ENCODE measurements at regions not wholly inside any gene's neighbourhood (a gene's known extent, or its start where the extent isn't known, plus 50 kb on each side); places are given as distances from the start of the nearest gene placed in this dataset.
"Not testable (repeated sequence)": the region's sequence is repeated elsewhere in the genome, so short reads cannot be mapped to it uniquely, and the experiment has no call there.

GRCh38 chr10:31251118-31251517 lies 67.9 kb upstream of the ZEB1 start:
- H3K9me3 Mint-ChIP-seq (ENCODE audit: low read depth); DNase-seq; CTCF ChIA-PET; H3K36me3 Mint-ChIP-seq; H3K4me1 Mint-ChIP-seq; ATAC-seq; H3K27ac Mint-ChIP-seq; H3K4me3 Mint-ChIP-seq: not testable (repeated sequence)
- H3K27me3 Mint-ChIP-seq = peaks cover 36% of the 10 kb centered on the region

- Mint-ChIP-seq H3K27me3 (peaks cover 35% of the 10 kb centered on the region), H3K9me3 (ENCODE audit: low read depth) (no peaks in the 10 kb centered on the region), H3K27ac (no peak overlapping the region), H3K4me1 (no peaks in the 10 kb centered on the region), H3K4me3 (no peak overlapping the region), H3K36me3 (no peaks in the 10 kb centered on the region)
- DNase-seq = no peak
- ATAC-seq = no peak
- CTCF ChIA-PET = no interaction called here
Measured at GRCh38 chr10:31253237-31253636, 65.8 kb upstream of the ZEB1 start.

GRCh38 chr10:31261511-31262311 lies 57.3 kb upstream of the ZEB1 start:
- Mint-ChIP-seq H3K36me3 (no peaks in the 10 kb centered on the region), H3K4me1 (no peaks in the 10 kb centered on the region), H3K27me3 (peaks cover 9% of the 10 kb centered on the region), H3K27ac (no peak overlapping the region), H3K4me3 (no peak overlapping the region), H3K9me3 (ENCODE audit: low read depth) (no peaks in the 10 kb centered on the region)
- CTCF ChIA-PET = no interaction called here
- DNase-seq (no peak), ATAC-seq (no peak)

GRCh38 chr10:31262672-31263071 lies 56.3 kb upstream of the ZEB1 start:
- CTCF ChIA-PET = no interaction called here
- H3K27ac Mint-ChIP-seq = no peak overlapping the region
- peaks cover 8% of the 10 kb centered on the region for H3K27me3 Mint-ChIP-seq
- no peaks in the 10 kb centered on the region for H3K4me1 Mint-ChIP-seq
- H3K9me3 Mint-ChIP-seq (ENCODE audit: low read depth) = no peaks in the 10 kb centered on the region
- no peak for ATAC-seq
- no peak for DNase-seq
- no peaks in the 10 kb centered on the region for H3K36me3 Mint-ChIP-seq
- H3K4me3 Mint-ChIP-seq = no peak overlapping the region

GRCh38 chr10:31263903-31264302 lies 55.1 kb upstream of the ZEB1 start:
- Mint-ChIP-seq H3K9me3 (ENCODE audit: low read depth) (no peaks in the 10 kb centered on the region), H3K4me3 (no peak overlapping the region), H3K4me1 (no peaks in the 10 kb centered on the region), H3K36me3 (no peaks in the 10 kb centered on the region), H3K27ac (no peak overlapping the region), H3K27me3 (peaks cover 3% of the 10 kb centered on the region)
- CTCF ChIA-PET = no interaction called here
- no peak for ATAC-seq
- DNase-seq = no peak

GRCh38 chr10:31268444-31269303 lies 50.3 kb upstream of the ZEB1 start:
- Mint-ChIP-seq H3K27me3 (no peaks in the 10 kb centered on the region), H3K4me1 (no peaks in the 10 kb centered on the region), H3K36me3 (no peaks in the 10 kb centered on the region), H3K27ac (no peak overlapping the region), H3K4me3 (no peak overlapping the region), H3K9me3 (ENCODE audit: low read depth) (peaks cover 6% of the 10 kb centered on the region)
- CTCF ChIA-PET = no interaction called here
- DNase-seq = no peak
- ATAC-seq = no peak

All from activated CD8-positive, alpha-beta memory T cell treated with anti-CD3 and anti-CD28 coated beads, Interleukin-2, amount 10 ng/mL, durations not matched to agents 7 days and 5 days (primary cell).